Psoas muscle (tissue), 7 donors: ENCODE measurements at regions not wholly inside any gene's neighbourhood (a gene's known extent, or its start where the extent isn't known, plus 50 kb on each side); places are given as distances from the start of the nearest gene placed in this dataset.

Source experiments
- ATAC-seq, 4 donors: fragments of 200-7000 bp; cut with Tn5 transposase; one replicate each; pipeline ENCODE4 v1.9.1; 2020; ENCODE audit warnings: moderate library complexity in 3 of 4, mild to moderate bottlenecking in 2 of 4
- DNase-seq, 2 donors: peaks; one replicate each; pipeline ENCODE4 v3.0.0-alpha.2; 2020
- H3K27ac ChIP-seq: fragments of 200-600 bp; one replicate; pipeline ENCODE4 v1.8.0; 2022
- H3K27me3 ChIP-seq, 3 donors: fragments of 200-600 bp in 1 of 3; one replicate each; pipeline versions ENCODE4 v1.6.1 to v1.8.0; 2013 to 2022; ENCODE audit warnings: low read length in 2 of 3, mild to moderate bottlenecking in 2 of 3, moderate library complexity in 1 of 3; ENCODE audit not compliant: insufficient read depth in 3 of 3
- H3K36me3 ChIP-seq, 2 donors: fragments of 200-600 bp in 1 of 2; one replicate each; pipeline versions ENCODE4 v1.6.1 to v1.8.0; 2013 to 2022; ENCODE audit warnings: low read depth in 1 of 2, mild to moderate bottlenecking in 1 of 2, moderate library complexity in 1 of 2; ENCODE audit not compliant: insufficient read depth in 1 of 2
- H3K4me1 ChIP-seq: fragments of 200-600 bp; one replicate; pipeline ENCODE4 v1.8.0; 2022
- H3K4me3 ChIP-seq: fragments of 200-600 bp; one replicate; pipeline ENCODE4 v1.8.0; 2022; ENCODE audit warnings: mild to moderate bottlenecking
- H3K9me3 ChIP-seq: fragments of 200-600 bp; one replicate; pipeline ENCODE4 v1.8.0; 2022
- WGBS, 3 donors: extraction: QIAGEN DNeasy Blood & Tissue Kit; methylation state at CpG; one replicate each; pipeline versions ENCODE4 v1.1.6 to v1.1.7; 2013; 5-methylcytosine and 5-hydroxymethylcytosine counted together
- intact Hi-C, 2 donors: fragments of 100-400 bp; cut with DNase I; formaldehyde crosslinking; loops; one replicate each; pipeline versions ENCODE4 v1.11.0 to v1.14.2; 2022
- TF ChIP-seq, protein P1 (sequence below): fragments of 200-600 bp; IDR thresholded peaks from one replicate; pipeline ENCODE4 v1.8.0; 2022; ENCODE audit warnings: antibody characterized with exemption
- donor health status: healthy with polysubstance abuse.
- donor health status: DM: no; HTN: no; CAD: no; lungs with moderate emphysema.
- donor health status: Bipolar disorder and iron deficiency.
- donor health status: healthy.
- donor health status: DM: yes; HTN: yes; CAD: no.
- donor health status: DM: no; HTN: no; CAD: no.
- donor health status: DM: yes; HTN: yes; CAD: no.

DNA sequence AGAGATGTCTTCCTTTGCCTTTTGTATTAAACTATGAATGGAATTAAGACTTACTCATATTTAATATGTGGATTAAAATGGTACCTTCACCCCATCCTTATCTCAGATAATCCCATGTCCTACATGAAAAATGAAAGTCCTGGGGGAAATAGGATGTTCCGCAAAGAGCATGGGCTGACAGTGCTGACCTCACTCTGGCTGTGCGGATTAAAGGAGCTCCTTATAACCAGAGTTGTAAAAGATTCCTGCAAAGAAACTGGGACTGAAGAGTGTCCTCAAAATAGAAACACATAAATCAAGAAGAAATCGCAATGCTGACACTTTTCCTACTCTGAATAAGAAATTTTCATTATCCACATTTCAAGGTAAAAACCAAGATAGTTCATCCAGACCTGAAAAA lies 384.5 kb downstream of the LIG4 start:
- 80 to 85% (median 82%) methylated on average over 3 of the region's 3 CpGs for WGBS, 3 donors
- DNase-seq = no peak
- TF ChIP-seq, protein P1, sequence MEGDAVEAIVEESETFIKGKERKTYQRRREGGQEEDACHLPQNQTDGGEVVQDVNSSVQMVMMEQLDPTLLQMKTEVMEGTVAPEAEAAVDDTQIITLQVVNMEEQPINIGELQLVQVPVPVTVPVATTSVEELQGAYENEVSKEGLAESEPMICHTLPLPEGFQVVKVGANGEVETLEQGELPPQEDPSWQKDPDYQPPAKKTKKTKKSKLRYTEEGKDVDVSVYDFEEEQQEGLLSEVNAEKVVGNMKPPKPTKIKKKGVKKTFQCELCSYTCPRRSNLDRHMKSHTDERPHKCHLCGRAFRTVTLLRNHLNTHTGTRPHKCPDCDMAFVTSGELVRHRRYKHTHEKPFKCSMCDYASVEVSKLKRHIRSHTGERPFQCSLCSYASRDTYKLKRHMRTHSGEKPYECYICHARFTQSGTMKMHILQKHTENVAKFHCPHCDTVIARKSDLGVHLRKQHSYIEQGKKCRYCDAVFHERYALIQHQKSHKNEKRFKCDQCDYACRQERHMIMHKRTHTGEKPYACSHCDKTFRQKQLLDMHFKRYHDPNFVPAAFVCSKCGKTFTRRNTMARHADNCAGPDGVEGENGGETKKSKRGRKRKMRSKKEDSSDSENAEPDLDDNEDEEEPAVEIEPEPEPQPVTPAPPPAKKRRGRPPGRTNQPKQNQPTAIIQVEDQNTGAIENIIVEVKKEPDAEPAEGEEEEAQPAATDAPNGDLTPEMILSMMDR = no peak
- H3K4me1 ChIP-seq = no peaks in the 10 kb centered on the region
- H3K27me3 ChIP-seq = no peaks in the 10 kb centered on the region
- intact Hi-C loops = no loop called here
- no peaks in the 10 kb centered on the region for H3K36me3 ChIP-seq
- no peaks in the 10 kb centered on the region for H3K9me3 ChIP-seq
- H3K27ac ChIP-seq = no peak overlapping the region
- H3K4me3 ChIP-seq = no peak overlapping the region
- no peak for ATAC-seq

DNA sequence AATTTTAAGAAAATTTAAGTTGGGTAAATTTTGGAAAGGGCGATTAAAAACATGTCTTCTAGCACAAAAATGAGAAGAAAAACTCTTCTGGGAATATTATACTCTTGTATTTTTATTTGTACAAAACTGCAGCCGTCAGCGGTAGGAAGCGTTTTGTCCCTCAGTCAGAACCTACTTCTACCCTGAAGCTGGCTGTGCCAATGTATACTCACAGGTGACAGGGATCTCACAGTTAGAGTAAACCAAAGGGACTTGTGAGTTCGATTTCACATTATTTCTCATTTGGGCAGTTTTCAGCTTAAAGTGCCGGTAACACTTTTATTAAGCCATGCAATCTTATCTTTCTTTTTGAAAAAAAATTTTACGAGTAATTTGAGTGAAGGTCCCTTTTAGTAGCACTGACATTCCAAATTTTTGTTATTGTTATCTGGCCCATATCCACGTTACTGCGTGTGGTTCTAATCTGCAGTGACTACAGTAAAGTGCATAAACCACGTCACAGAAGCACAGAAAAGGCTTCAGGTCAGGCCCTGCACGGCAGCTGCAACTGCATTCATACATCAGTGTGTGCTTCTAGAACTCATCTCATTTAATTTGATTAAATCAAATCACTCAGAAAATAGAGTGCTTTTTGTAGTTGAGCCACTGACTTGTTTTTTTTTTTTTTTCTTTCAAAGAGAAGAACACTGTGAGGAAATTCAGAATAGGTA lies 387.3 kb downstream of the LIG4 start:
- Histone ChIP-seq H3K36me3 (no peaks in the 10 kb centered on the region), H3K27ac (no peak overlapping the region), H3K9me3 (no peaks in the 10 kb centered on the region), H3K4me1 (no peaks in the 10 kb centered on the region), H3K4me3 (no peak overlapping the region), H3K27me3 (no peaks in the 10 kb centered on the region)
- no peak for DNase-seq
- TF ChIP-seq, protein P1 = no peak
- WGBS, 3 donors = 68 to 69% (median 69%) methylated on average over 11 of the region's 11 CpGs
- intact Hi-C loops = no loop called here
- no peak for ATAC-seq

DNA sequence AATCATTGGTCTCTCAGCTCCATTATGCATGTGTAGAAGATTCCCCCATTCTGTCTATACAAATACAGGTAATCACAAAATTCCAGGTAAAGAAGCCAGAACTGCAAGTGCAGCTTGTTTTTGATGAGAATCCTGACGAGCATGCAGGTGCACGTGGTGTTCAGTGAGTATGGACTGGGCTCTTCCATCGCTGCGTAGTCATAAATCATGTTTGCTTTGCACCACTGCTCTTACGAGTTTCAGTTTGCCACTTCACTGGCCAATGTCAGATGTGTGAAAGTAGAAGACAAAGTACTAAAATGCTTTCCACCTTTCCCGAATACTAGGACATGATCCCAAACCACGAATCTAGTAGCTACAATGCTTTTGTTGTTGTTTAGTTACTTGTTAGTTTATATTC lies 390.7 kb downstream of the LIG4 start:
- ATAC-seq (no peak), DNase-seq (no peak)
- Histone ChIP-seq H3K4me1 (no peaks in the 10 kb centered on the region), H3K27ac (no peak overlapping the region), H3K9me3 (no peaks in the 10 kb centered on the region), H3K36me3 (no peaks in the 10 kb centered on the region), H3K27me3 (no peaks in the 10 kb centered on the region), H3K4me3 (no peak overlapping the region)
- intact Hi-C loops = no loop called here
- TF ChIP-seq, protein P1 = no peak
- WGBS, 3 donors = 65 to 66% (median 65%) methylated on average over 7 of the region's 7 CpGs

DNA sequence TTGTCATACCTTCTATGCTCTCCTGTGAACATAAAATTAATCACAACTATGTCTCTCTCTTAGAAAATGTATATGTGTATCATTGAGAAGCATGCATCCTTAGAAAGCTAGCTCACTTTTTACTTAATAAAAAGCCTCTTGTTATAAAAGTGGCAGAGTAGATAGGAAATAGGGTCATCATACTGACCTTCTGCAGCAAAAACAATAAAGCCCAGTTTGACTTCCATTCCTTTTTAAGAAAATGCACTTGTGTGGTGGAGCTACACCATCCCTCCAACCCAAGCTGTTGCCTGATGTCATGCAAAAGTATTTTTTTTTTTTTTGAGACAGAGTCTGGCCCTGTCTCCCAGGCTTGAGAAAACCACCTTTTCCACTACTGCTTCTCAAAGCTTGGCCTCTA lies 393.3 kb downstream of the LIG4 start:
- Histone ChIP-seq H3K4me3 (no peak overlapping the region), H3K36me3 (no peaks in the 10 kb centered on the region), H3K27ac (no peak overlapping the region), H3K27me3 (no peaks in the 10 kb centered on the region), H3K4me1 (no peaks in the 10 kb centered on the region), H3K9me3 (no peaks in the 10 kb centered on the region)
- DNase-seq (no peak), ATAC-seq (no peak)
- intact Hi-C loops = no loop called here
- TF ChIP-seq, protein P1 = no peak

DNA sequence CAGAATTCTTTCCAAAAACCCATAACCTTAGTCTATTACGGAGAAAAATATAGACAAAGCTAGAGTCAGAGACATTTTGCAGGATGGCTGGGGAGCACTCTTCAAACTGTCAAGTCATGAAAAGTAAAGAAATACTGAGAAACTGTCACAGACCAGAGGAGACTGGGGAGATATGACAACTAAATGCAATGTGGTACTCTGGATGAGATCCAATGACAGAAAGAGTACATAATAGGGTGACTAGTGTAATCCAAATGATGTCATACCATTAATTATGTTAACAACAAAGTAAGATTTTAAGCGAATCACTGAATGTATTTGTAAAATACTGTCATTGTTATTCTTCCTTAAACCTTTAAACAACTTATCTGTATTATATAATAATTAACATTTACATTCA lies 393.8 kb downstream of the LIG4 start:
- Histone ChIP-seq H3K27ac (no peak overlapping the region), H3K9me3 (no peaks in the 10 kb centered on the region), H3K4me3 (no peak overlapping the region), H3K4me1 (no peaks in the 10 kb centered on the region), H3K36me3 (no peaks in the 10 kb centered on the region), H3K27me3 (no peaks in the 10 kb centered on the region)
- WGBS, 3 donors = 89 to 91% (median 91%) methylated on average over 2 of the region's 2 CpGs
- intact Hi-C loops = no loop called here
- ATAC-seq (no peak), DNase-seq (no peak)
- TF ChIP-seq, protein P1 = no peak
